HG02623 (cell line): ENCODE measurements at regions not wholly inside any gene's neighbourhood (a gene's known extent, or its start where the extent isn't known, plus 50 kb on each side); places are given as distances from the start of the nearest gene placed in this dataset.
"Not testable (repeated sequence)": the region's sequence is repeated elsewhere in the genome, so short reads cannot be mapped to it uniquely, and the experiment has no call there.

Experiments used
- ATAC-seq: cut with Tn5 transposase; IDR thresholded peaks from one replicate; pipeline ENCODE4 v1.9.1; 2021; ENCODE audit warnings: moderate library complexity; ENCODE audit not compliant: unreplicated experiment

- not testable (repeated sequence) for ATAC-seq
These were observed 80.7 kb downstream of the SPTSSA start for GRCh38 chr14:34381304-34381703.

GRCh38 chr14:34380471-34380845 lies 81.6 kb downstream of the SPTSSA start:
- no peak for ATAC-seq

- ATAC-seq: no peak
These were observed 82.1 kb downstream of the SPTSSA start for GRCh38 chr14:34379816-34380470.

- no peak for ATAC-seq
These were observed 85.3 kb downstream of the SPTSSA start for GRCh38 chr14:34376649-34377267.

- ATAC-seq: no peak
These were observed 86.9 kb downstream of the SPTSSA start for GRCh38 chr14:34374998-34375740.

- ATAC-seq: no peak
These were observed 88.8 kb downstream of the SPTSSA start for GRCh38 chr14:34373191-34373590.

- no peak for ATAC-seq
These were observed 89.3 kb downstream of the SPTSSA start for GRCh38 chr14:34372786-34373185.

- no peak for ATAC-seq
These were observed 92.4 kb downstream of the SPTSSA start for GRCh38 chr14:34369648-34370030.

- ATAC-seq: no peak
These were observed 92.9 kb downstream of the SPTSSA start for GRCh38 chr14:34368971-34369647.

GRCh38 chr14:34368115-34368970 lies 93.7 kb downstream of the SPTSSA start:
- ATAC-seq: no peak

- no peak for ATAC-seq
These were observed 96.6 kb downstream of the SPTSSA start for GRCh38 chr14:34365309-34365915.

- ATAC-seq: no peak
These were observed 97.8 kb downstream of the SPTSSA start for GRCh38 chr14:34364201-34364600.

- no peak for ATAC-seq
These were observed 98.3 kb downstream of the SPTSSA start for GRCh38 chr14:34363733-34364134.

GRCh38 chr14:34362641-34363251 lies 99.3 kb downstream of the SPTSSA start:
- ATAC-seq: no peak

GRCh38 chr14:34361504-34362011 lies 100.5 kb downstream of the SPTSSA start:
- ATAC-seq: no peak

GRCh38 chr14:34359420-34360117 lies 102.5 kb downstream of the SPTSSA start:
- ATAC-seq: no peak

- ATAC-seq: no peak
These were observed 105.8 kb downstream of the SPTSSA start for GRCh38 chr14:34356264-34356654.

GRCh38 chr14:34355584-34356263 lies 106.3 kb downstream of the SPTSSA start:
- ATAC-seq: no peak
